ENCODE measurements at regions not wholly inside any gene's neighbourhood (a gene's known extent, or its start where the extent isn't known, plus 50 kb on each side); places are given as distances from the start of the nearest gene placed in this dataset.

GRCh38 chr2:18110222-18110621, 231.8 kb downstream of the KCNS3 start:
- Histone ChIP-seq H3K9me3 (ENCODE audit: control extremely low read depth in 1 of 3, control insufficient read depth in 2 of 3, insufficient read depth in 1 of 3, low read length in 2 of 3) (peaks cover 0 to 6% (median 0%) of the 10 kb centered on the region in 3 donors), H3K36me3 (replicated peaks in 1 of 2; ENCODE audit: control extremely low read depth in 1 of 2, control insufficient read depth in 1 of 2, extremely low read depth in 1 of 2, insufficient read depth in 2 of 2, low read length in 1 of 2) (no peaks in the 10 kb centered on the region), H3K27ac (ENCODE audit: low read length in 2 of 2) (no peak overlapping the region), H3K9ac (ENCODE audit: low read length) (no peak overlapping the region), H4K20me1 (ENCODE audit: control insufficient read depth, insufficient read depth, low read length, poor library complexity, severe bottlenecking) (no peaks in the 10 kb centered on the region), H2AFZ (ENCODE audit: insufficient read depth, low read depth, low read length, poor library complexity, severe bottlenecking) (no peak overlapping the region), H3K27me3 (replicated peaks in 1 of 4; ENCODE audit: control extremely low read depth in 1 of 4, control insufficient read depth in 3 of 4, insufficient read depth in 4 of 4, low read length in 3 of 4) (no peaks in the 10 kb centered on the region), H3K4me3 (ENCODE audit: control extremely low read depth in 1 of 5, extremely low read depth in 1 of 5, insufficient read depth in 1 of 5, low read depth in 2 of 5, low read length in 4 of 5) (no peak overlapping the region), H3K79me2 (ENCODE audit: control insufficient read depth, insufficient read depth, low read length) (no peaks in the 10 kb centered on the region), H3K4me1 (ENCODE audit: control insufficient read depth in 2 of 2, insufficient read depth in 2 of 2, low read length in 2 of 2) (no peaks in the 10 kb centered on the region), H3K4me2 (replicated peaks; ENCODE audit: low read depth, low read length, poor library complexity, severe bottlenecking) (no peak overlapping the region)
- Mint-ChIP-seq H3K4me1 (no peaks in the 10 kb centered on the region), H3K9me3 (ENCODE audit: insufficient read depth) (no peaks in the 10 kb centered on the region), H3K27me3 (peaks cover 13% of the 10 kb centered on the region), H3K27ac (no peak overlapping the region), H3K4me3 (no peak overlapping the region)
- ChIA-PET POLR2A (no interaction called here), CTCF (no interaction called here)
- no peak for ATAC-seq (ENCODE audit: low read depth)
- WGBS (ENCODE audit: insufficient coverage), result 93% methylated on average over 3 of the region's 3 CpGs
- intact Hi-C loops (cut with micrococcal nuclease), result no loop called here
- TF ChIP-seq EZH2 (IDR thresholded peaks at IDR 0.05; ENCODE audit: borderline replicate concordance, insufficient read depth, low read depth, low read length, poor library complexity, severe bottlenecking) (no peak), CTCF (IDR thresholded peaks at IDR 0.05) (no peak)
- DNase-seq, result no peak

- ChIA-PET CTCF (no interaction called here), POLR2A (interaction anchor here (0.6 kb wide), 1 partner anchor 204 kb away, joined by 3 read pairs; no protein-coding TSS in a partner anchor)
- Mint-ChIP-seq H3K4me1 (no peaks in the 10 kb centered on the region), H3K27ac (no peak overlapping the region), H3K27me3 (peaks cover 28% of the 10 kb centered on the region), H3K9me3 (ENCODE audit: insufficient read depth) (no peaks in the 10 kb centered on the region), H3K4me3 (no peak overlapping the region)
- Histone ChIP-seq H2AFZ (ENCODE audit: insufficient read depth, low read depth, low read length, poor library complexity, severe bottlenecking) (no peak overlapping the region), H3K27ac (ENCODE audit: low read length in 2 of 2) (no peak overlapping the region), H4K20me1 (ENCODE audit: control insufficient read depth, insufficient read depth, low read length, poor library complexity, severe bottlenecking) (no peaks in the 10 kb centered on the region), H3K79me2 (ENCODE audit: control insufficient read depth, insufficient read depth, low read length) (no peaks in the 10 kb centered on the region), H3K36me3 (replicated peaks in 1 of 2; ENCODE audit: control extremely low read depth in 1 of 2, control insufficient read depth in 1 of 2, extremely low read depth in 1 of 2, insufficient read depth in 2 of 2, low read length in 1 of 2) (no peaks in the 10 kb centered on the region), H3K4me3 (ENCODE audit: control extremely low read depth in 1 of 5, extremely low read depth in 1 of 5, insufficient read depth in 1 of 5, low read depth in 2 of 5, low read length in 4 of 5) (no peak overlapping the region), H3K4me2 (replicated peaks; ENCODE audit: low read depth, low read length, poor library complexity, severe bottlenecking) (no peak overlapping the region), H3K9me3 (ENCODE audit: control extremely low read depth in 1 of 3, control insufficient read depth in 2 of 3, insufficient read depth in 1 of 3, low read length in 2 of 3) (no peaks in the 10 kb centered on the region), H3K9ac (ENCODE audit: low read length) (no peak overlapping the region), H3K4me1 (ENCODE audit: control insufficient read depth in 2 of 2, insufficient read depth in 2 of 2, low read length in 2 of 2) (no peaks in the 10 kb centered on the region), H3K27me3 (replicated peaks in 1 of 4; ENCODE audit: control extremely low read depth in 1 of 4, control insufficient read depth in 3 of 4, insufficient read depth in 4 of 4, low read length in 3 of 4) (no peaks in the 10 kb centered on the region)
- ATAC-seq (ENCODE audit: low read depth), result no peak
- intact Hi-C loops (cut with micrococcal nuclease), result no loop called here
- 77% methylated on average over 1 of the region's 2 CpGs for WGBS (ENCODE audit: insufficient coverage)
- no peak for DNase-seq
- TF ChIP-seq CTCF (IDR thresholded peaks at IDR 0.05), result no peak
- no peak for TF ChIP-seq EZH2 (IDR thresholded peaks at IDR 0.05; ENCODE audit: borderline replicate concordance, insufficient read depth, low read depth, low read length, poor library complexity, severe bottlenecking)
Measured at GRCh38 chr2:18106841-18107240, 228.4 kb downstream of the KCNS3 start.

Measured in B cell (primary cell).